Tibial artery (tissue), 4 donors: ENCODE measurements at regions not wholly inside any gene's neighbourhood (a gene's known extent, or its start where the extent isn't known, plus 50 kb on each side); places are given as distances from the start of the nearest gene placed in this dataset.

Experiments
- DNase-seq, 2 donors: peaks; one replicate each; pipeline ENCODE4 v3.0.0-alpha.2; 2019
- H3K27ac ChIP-seq, 2 donors: fragments of 200-600 bp; sonication (generic) in 1 of 2; 1 replicate in 1 of 2; 2 replicates in 1 of 2; pipeline ENCODE4 v1.5.1; 2018 to 2019; ENCODE audit warnings: mild to moderate bottlenecking in 1 of 2
- H3K27me3 ChIP-seq, 2 donors: fragments of 200-600 bp; sonication (generic) in 1 of 2; one replicate each; pipeline versions ENCODE4 v1.5.1 to v1.6.0; 2016 to 2019
- H3K36me3 ChIP-seq, 3 donors: fragments of 200-600 bp; sonication (generic) in 2 of 3; one replicate each; pipeline ENCODE4 v1.5.1; 2016 to 2019; ENCODE audit warnings: mild to moderate bottlenecking in 2 of 3
- H3K4me1 ChIP-seq, 4 donors: fragments of 200-600 bp; sonication (generic) in 2 of 4; 1 replicate in 3 of 4; 2 replicates in 1 of 4; pipeline ENCODE4 v1.5.1; 2016 to 2019
- H3K4me3 ChIP-seq, 2 donors: fragments of 200-600 bp; sonication (generic) in 1 of 2; 1 replicate in 1 of 2; 2 replicates in 1 of 2; pipeline ENCODE4 v1.5.1; 2018 to 2019; ENCODE audit warnings: mild to moderate bottlenecking in 2 of 2
- H3K9me3 ChIP-seq, 3 donors: fragments of 200-600 bp; sonication (generic) in 1 of 3; one replicate each; pipeline ENCODE4 v1.5.1; 2016 to 2019
- intact Hi-C: fragments of 100-400 bp; cut with DNase I; formaldehyde crosslinking; loops from one replicate; pipeline ENCODE4 v1.15.0; 2023; ENCODE audit warnings: low total_unique reads
- TF ChIP-seq, protein P1 (sequence below), 2 experiments: fragments of 200-600 bp in 1 of 2; fragments of 450-650 bp in 1 of 2; IDR thresholded peaks; one replicate each; pipeline ENCODE4 v1.5.1; 2017 to 2019; ENCODE audit warnings: antibody characterized with exemption in 2 of 2, mild to moderate bottlenecking in 1 of 2, moderate library complexity in 1 of 2

DNA sequence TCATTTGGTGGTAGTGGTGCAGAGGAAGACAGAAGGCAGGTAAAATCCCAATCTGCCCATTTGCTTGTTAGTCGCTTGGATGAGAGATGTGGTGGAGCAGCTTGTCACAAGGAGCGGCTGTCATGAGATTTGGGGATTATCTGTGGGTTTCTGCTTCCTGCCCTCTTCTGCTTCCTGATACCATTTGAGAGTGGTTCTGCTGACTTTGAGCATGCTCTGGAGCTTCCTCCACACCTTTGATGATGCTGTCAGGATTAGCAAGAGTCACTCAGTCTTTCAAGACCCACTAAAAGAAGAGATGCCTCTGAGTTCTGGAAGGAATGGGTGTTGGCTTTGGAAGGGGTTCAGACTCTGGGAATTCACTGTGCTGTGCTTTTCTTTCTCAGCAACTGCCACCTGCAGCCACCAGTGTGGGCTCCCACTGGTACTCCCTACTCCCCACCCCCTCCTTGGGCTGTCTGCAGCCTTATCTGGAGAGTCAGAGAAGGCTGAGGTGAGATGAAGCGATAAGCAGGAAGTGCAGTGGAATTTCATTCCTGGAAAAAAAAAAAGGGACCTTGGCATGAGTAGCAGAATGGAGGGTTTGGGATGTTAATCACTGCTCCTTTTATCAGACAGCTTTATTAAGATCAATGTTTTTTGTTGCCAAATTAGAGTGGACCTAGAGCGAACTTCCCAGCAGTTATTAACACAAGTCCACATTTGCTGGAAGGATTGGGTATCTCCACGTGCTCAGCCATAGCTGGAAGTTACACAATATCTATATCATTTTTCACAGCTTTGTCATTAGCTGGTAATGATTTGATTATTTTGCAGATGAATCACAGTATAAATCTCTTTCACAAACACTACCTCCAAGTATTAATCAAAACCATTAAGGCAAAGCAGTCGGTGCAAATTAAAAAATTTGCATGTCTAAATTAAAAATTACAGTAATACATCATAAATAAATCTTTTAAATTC is 233.0 kb upstream of the SATB1 start:
- intact Hi-C loops = no loop called here

DNA sequence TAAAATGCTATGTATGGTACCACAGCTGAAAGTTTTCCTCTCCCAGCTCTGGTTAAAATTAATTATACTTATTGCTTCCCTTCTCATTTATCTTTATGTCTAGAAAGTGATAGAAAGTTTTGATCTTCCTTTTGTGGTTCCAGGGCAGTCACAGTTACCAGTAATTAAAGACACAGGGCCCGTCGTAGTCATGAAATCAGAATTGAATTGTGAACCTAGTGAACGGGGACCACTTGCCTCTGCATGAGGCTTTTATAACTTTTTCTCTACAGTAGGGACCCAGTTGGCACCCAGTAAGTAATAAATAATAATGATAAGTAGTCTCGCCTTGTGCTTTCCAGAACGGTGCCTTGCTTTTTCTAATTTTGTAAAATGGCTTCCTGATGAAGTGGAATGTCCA is 231.7 kb upstream of the SATB1 start:
- Histone ChIP-seq H3K27me3 (no peaks in the 10 kb centered on the region), H3K4me3 (no peak overlapping the region), H3K9me3 (no peaks in the 10 kb centered on the region), H3K27ac (no peak overlapping the region), H3K4me1 (no peaks in the 10 kb centered on the region), H3K36me3 (no peaks in the 10 kb centered on the region)
- DNase-seq = no peak
- TF ChIP-seq, protein P1, sequence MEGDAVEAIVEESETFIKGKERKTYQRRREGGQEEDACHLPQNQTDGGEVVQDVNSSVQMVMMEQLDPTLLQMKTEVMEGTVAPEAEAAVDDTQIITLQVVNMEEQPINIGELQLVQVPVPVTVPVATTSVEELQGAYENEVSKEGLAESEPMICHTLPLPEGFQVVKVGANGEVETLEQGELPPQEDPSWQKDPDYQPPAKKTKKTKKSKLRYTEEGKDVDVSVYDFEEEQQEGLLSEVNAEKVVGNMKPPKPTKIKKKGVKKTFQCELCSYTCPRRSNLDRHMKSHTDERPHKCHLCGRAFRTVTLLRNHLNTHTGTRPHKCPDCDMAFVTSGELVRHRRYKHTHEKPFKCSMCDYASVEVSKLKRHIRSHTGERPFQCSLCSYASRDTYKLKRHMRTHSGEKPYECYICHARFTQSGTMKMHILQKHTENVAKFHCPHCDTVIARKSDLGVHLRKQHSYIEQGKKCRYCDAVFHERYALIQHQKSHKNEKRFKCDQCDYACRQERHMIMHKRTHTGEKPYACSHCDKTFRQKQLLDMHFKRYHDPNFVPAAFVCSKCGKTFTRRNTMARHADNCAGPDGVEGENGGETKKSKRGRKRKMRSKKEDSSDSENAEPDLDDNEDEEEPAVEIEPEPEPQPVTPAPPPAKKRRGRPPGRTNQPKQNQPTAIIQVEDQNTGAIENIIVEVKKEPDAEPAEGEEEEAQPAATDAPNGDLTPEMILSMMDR (IDR thresholded peaks at IDR 0.05) = no peak
- intact Hi-C loops = no loop called here

More for the DNA sequence above, 233.0 kb upstream of the SATB1 start:
- Histone ChIP-seq H3K4me3 (no peak overlapping the region), H3K27me3 (no peaks in the 10 kb centered on the region), H3K9me3 (no peaks in the 10 kb centered on the region), H3K36me3 (no peaks in the 10 kb centered on the region), H3K27ac (no peak overlapping the region), H3K4me1 (no peaks in the 10 kb centered on the region)
- DNase-seq = no peak
- TF ChIP-seq, protein P1 (IDR thresholded peaks at IDR 0.05) = no peak

DNA sequence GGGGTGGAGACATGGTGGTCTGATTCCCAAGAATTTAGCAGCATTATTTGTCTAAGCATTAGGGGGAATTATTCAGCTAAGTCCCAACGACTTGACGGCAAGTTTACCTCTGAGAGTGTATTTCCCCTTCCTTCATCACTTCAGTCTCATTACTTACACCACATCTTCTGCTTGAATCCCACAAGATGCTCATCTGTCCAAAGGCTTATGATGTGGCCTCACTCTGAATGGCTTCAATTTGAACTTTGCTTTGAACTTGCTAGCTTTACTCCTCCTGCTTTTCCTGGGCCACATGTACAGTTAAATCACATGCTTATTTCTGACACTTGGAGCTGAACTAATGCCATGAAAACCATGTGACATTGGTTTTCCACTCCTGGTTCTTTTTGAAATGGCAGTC is 231.3 kb upstream of the SATB1 start:
- TF ChIP-seq, protein P1 (IDR thresholded peaks at IDR 0.05) = no peak
- DNase-seq = no peak
- intact Hi-C loops = no loop called here
- H3K36me3 ChIP-seq = no peaks in the 10 kb centered on the region
- H3K9me3 ChIP-seq = no peaks in the 10 kb centered on the region
- H3K4me3 ChIP-seq = no peak overlapping the region
- H3K4me1 ChIP-seq = no peaks in the 10 kb centered on the region
- no peak overlapping the region for H3K27ac ChIP-seq
- no peaks in the 10 kb centered on the region for H3K27me3 ChIP-seq

DNA sequence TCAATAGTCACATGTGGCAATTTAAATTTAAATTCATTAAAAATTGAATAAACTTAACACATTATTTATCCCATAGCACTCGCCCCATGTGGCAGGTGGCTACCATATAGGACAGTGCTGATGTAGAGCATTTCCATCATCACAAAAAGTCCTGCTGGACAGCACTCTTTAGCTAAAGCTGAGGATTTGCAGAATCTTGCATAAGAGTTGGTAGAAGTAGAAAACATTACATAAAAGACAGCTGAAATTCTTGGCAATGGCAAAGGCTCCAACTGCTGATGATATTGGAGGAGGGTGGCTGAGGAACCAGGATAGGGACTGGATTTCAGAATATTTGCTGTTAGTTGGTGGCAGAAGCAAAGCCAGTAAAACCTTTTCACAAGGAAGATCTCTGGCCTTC is 230.7 kb upstream of the SATB1 start:
- TF ChIP-seq, protein P1 (IDR thresholded peaks at IDR 0.05) = no peak
- Histone ChIP-seq H3K36me3 (no peaks in the 10 kb centered on the region), H3K4me1 (no peaks in the 10 kb centered on the region), H3K9me3 (no peaks in the 10 kb centered on the region), H3K27ac (no peak overlapping the region), H3K4me3 (no peak overlapping the region), H3K27me3 (no peaks in the 10 kb centered on the region)
- intact Hi-C loops = no loop called here
- no peak for DNase-seq

DNA sequence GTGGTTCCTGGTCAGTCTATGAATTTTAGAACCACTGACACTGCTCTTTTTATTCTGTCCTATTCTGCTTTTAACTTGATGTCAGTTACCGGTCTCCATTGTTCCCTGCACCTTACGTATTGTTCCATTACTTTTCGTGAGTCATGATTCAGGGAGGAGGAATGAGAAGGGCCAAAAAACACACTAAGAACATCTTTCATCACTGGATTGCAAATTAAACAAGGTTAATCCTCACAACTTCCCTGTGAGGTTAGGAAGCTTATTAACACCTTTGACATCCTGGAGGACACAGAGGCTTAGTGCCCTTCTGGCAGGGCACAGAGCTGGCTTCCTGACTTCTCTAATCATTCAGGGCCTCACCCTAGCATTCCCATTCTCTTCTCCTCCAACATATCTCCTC is 227.6 kb upstream of the SATB1 start:
- intact Hi-C loops = no loop called here
- DNase-seq = no peak
- no peaks in the 10 kb centered on the region for H3K9me3 ChIP-seq
- H3K27ac ChIP-seq = no peak overlapping the region
- H3K4me1 ChIP-seq = no peaks in the 10 kb centered on the region
- no peaks in the 10 kb centered on the region for H3K27me3 ChIP-seq
- no peak overlapping the region for H3K4me3 ChIP-seq
- H3K36me3 ChIP-seq = no peaks in the 10 kb centered on the region
- TF ChIP-seq, protein P1 (IDR thresholded peaks at IDR 0.05) = no peak
